Stimulated activated CD8-positive, alpha-beta memory T cell treated with anti-CD3 and anti-CD28 coated beads, Interleukin-4, amount 100 ng/mL, for 24 hours (primary cell): ENCODE measurements at regions not wholly inside any gene's neighbourhood (a gene's known extent, or its start where the extent isn't known, plus 50 kb on each side); places are given as distances from the start of the nearest gene placed in this dataset.

Experiments used
- DNase-seq: peaks from one replicate; pipeline ENCODE4 v3.0.0-alpha.2; 2020; ENCODE audit warnings: low read depth

DNA sequence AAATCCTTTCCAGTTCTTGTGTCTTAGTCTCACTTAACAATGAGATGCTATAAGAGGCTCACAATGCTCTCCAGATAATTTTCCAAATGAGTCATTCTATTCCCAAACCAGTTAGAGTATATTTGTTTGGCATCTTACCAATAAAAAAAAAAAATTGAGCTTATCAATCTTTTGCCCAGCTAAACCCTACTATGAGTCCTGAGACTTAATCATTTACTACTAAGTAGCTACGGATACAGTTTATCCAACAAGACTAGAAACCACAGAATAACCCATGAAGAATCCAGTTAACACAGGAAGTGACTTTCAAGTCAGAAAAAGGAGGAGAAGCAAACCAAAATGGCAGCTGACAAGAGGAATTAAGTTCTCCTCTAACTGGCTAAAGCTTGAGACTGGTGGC, 330.3 kb upstream of the XYLT1 start:
- no peak for DNase-seq

DNA sequence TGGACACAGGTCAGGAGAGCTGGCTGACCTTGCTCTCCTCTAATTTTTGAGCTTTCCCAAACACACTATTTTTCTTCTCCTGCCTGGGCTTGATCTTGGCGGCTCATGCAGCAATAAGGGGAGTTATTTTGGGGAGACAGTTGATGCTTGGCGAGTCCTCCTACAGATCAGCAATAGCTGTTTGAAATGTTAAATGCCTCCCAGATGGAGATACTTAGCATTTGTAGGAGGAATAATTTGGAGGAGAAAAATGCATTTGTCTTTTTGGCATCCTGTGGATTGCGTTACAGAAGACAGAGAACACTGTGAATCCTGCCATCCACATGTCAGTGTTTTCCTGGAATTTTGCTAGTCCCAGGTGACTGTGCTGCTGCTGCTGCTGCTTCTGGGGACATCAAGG, 328.0 kb upstream of the XYLT1 start:
- no peak for DNase-seq

DNA sequence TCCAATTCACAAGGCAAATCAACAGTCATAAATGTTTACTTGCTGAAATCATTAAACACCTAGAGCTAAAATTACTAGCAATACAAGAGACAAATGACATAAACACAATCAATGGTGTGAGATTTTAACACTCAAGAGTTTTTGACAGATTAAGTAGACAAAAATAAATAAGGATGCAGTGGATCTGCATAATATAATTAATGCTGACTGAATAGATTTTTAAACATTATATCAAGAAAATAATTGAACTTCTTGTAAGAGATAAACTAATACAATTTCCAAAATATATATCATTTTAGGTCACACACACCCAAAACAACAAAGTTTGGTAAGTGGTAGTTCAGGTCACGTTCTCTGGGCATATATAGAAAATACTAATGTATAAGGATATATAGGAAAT, 322.6 kb upstream of the XYLT1 start:
- no peak for DNase-seq

DNA sequence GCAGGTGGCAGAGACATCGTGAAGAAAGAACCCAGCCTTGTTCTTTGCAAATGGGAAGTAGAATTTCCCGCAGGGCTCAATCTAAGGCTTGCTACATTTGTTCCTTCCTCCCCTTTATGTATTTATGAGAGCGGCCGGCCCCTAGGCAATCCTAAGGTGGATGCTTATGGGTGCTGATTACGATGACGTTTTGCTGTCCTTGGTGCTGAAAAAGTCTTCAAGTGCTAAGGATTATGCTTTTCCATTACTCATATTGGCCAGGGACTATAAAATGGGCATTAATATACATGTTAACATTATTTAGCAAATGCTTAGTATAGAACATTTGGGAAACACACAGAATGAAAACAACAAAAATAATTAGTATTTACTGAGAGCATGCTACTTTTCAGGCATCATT, 313.3 kb upstream of the XYLT1 start:
- no peak for DNase-seq

DNA sequence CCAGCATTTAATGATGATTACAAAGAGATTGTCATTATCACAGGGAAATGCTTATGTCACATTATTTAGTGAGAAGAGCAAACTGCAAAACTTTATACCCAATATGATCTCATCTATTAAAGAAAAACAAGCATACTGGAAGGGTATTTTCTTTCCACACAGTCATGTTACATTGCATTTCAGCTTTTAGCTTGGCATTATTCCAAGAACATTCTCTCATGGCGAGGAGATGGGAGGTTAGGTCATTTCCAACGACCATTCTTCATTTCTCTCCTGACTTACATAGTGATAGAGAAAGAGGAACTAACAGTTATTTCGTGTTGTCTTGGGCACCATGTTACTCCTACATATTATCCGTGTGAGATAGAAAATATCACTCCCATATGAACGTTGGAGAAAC, 309.4 kb upstream of the XYLT1 start:
- no peak for DNase-seq

DNA sequence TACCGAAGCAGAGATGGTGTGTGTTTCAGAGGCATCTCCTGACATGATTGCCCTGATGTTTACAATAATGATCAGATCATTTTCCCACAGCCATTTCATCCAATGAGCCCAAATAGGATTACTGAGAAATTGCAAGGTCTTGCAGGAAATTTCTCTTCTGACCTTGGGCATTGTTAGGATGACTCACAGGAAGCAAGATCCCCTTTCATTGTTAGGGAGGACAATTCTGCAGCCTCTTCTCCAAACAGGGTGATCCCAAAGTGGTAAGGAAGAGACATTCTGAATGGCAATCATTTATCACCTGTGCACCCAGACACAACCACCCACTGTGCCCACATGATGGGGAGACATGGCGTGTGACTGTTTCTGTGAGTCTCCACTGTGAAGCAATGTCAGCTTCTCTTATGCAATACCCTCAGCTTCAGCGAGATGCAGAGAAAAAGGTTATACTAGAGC, 306.7 kb upstream of the XYLT1 start:
- no peak for DNase-seq

DNA sequence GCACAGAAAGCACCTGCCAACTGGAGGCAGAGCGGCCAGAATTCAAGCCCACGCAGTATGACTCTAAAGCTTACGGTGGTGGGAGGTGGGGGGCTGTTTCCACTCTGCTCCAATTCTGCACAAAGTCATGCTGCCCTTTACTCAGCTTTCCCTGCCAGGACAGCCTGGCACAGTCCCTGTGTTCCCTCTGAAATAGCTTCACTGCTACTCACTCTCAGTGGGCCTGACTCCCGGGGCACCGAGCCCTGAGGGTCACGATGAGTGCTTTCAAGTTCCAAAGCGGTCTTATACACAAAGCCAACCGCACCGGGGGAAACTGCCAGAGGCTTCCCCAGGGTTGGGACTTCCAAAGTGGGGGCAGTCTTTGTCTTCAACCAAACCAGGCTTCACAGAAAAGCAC, 306.1 kb upstream of the XYLT1 start:
- DNase-seq: no peak

DNA sequence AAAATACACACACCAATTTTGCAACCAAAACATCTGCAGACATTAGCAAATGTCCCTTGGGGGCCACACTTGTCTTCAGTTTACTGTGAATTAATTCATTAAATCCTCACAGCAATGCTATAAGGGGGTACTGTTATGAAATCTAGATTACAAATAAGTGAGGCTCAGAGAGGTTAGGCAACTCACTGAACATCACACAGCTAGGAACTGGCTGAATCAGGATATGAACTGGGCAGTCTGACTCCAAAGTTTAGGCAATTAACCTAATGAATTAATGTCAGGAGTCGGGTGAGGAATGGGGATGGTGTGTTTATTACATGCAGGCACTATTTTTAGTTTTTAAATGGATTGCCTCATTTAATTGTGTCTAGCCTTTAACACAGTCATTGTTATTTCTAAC, 305.7 kb upstream of the XYLT1 start:
- no peak for DNase-seq

DNA sequence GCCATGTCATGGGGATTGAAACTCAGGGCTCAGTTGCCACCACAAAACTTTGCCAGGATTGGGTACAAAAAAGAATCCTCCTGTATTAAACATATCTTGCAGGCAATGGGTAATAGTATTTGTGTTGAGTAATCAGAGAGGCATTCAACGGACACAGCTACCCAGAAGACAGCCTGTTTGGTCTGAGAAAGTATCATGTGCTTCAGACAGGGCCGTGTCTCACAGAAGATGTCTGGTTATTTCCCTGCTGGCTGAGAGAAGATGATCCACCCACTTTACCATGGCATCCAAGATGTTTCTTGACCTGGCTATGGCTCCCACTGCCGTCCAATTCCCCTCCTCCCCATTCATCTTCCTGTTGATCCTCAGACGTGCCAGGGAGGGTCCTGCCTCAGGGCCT, 304.3 kb upstream of the XYLT1 start:
- DNase-seq: no peak

DNA sequence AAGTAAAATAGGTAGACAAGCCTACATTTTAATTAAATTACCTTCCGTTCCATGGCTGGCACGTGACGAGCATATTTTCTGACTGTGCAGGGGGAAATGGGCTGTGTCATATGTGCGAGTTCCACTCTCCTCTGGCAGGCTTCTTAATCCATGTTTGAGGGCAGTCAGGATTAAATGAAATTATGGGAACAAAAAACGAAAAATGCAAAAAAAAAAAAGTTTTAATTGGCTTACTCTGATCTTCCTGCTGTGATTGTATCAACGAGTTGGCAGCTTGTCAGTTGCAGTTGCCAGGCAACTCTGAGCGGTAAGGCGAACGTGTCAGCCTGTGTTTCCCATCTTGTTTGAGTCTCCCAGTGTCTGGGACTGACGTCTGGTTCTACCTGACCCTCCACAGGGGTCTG, 302.9 kb upstream of the XYLT1 start:
- DNase-seq: no peak

DNA sequence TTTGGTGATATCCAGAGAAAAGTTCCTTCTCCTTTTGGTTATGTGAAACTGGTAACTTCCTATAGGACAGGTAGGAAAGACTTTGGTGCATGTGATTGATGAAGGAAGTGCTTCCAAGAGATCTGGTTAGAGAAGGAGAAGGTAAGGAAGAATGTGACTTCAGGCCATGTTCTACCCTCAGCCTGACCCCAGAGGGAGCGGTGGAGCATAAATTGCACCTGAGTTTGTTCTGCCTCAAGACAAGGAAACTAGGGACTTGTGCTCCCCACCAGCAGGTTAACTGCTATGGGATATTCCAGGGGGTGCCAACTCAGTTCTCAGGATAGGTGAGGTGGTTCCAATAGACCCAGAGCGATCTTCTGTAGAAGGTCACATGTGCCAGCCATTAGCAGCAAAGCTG, 299.3 kb upstream of the XYLT1 start:
- DNase-seq: no peak

DNA sequence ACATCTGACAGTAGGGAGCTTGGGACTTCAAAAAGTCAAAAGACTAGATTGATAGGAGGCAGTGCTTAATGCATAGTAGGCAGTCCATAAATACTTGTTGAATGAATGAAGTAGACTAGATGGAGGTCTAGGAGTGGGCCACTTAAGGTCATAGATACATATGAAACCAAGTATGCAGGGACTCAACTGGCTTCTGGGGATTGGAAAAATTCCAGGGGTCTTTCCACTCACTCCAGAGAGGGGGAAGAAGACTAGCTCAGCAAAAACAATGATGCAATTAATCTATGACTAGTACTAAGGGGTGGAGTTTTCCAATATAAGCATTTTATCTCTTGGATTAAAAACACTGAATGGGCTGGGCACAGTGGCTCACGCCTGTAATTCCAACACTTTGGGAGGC, 298.3 kb upstream of the XYLT1 start:
- no peak for DNase-seq

DNA sequence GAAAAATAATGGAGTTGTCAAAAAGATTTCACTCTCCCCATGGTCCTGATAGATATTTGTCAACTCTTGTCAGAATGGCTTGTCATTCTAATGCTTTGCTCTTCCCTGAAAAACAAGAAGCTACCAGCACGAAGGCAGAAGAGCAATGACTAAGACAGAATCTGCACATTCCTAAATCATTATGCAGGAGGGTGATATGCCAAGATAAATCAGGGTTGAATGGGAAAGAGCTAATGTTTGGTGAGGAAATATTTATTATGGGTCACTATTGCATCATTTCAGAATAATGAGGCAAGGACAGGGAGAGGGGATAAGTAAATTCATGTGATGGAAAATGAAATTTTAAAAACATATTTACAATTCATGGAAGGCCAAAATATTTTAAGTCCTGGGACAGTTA, 297.5 kb upstream of the XYLT1 start:
- DNase-seq: no peak

DNA sequence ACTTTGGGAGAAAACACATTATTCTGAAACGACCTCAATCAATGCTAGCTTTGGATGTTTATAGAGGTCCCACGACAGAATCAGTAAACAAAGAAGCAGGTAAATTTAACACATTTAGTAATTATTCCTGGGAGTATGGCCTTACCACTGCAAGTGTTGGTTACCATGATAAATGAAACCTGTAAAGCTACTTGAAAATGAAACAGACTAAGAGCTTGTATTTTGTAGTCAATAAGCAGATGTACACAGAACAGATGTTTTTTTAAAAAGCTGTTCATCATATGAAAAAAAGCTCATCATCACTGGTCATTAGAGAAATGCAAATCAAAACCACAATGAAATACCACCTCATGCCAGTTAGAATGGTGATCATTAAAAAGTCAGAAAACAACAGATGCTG, 295.3 kb upstream of the XYLT1 start:
- no peak for DNase-seq

DNA sequence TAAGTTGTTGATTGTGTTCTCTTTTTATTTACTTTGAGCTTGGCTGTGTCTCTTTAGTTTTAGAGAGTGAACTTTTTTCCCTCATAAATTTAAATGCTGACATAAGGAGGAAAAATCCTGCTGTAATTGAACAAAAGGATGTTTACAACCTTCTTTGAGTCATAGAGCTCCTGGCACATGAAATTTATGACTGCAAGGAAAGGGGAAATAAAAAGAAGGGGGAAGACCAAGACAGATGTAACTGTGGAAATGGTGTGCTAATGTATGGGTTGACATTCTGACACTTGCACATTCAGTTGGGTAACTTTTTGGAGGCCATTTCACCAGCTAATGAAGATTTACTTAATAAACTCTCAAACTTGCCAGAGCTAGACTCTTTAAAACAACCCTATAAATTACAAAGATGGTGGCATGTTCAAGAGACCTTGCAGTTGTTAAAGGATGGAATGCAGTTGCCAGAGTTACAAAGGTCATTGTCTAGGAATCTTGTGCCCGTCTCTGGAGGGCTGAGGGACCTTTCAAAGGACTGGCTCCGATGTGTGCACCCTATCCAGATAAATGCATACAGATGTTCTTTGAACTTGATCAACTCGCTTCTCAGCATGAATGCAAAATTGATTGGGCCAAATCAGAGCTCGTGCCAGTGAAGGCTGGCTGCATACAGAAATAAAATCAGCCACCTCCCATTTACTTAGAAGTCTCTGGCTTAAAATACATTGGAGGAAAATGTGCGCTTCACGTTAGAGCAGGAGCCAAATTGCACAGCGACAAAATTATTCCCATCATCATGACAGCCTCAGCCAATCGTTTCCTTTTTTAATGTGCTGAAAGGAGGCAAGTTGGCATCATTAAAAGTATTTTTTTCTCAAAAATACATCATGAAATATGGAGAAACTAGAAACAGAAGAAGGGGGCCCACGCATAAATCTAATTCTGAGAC, 289.0 kb upstream of the XYLT1 start:
- no peak for DNase-seq

DNA sequence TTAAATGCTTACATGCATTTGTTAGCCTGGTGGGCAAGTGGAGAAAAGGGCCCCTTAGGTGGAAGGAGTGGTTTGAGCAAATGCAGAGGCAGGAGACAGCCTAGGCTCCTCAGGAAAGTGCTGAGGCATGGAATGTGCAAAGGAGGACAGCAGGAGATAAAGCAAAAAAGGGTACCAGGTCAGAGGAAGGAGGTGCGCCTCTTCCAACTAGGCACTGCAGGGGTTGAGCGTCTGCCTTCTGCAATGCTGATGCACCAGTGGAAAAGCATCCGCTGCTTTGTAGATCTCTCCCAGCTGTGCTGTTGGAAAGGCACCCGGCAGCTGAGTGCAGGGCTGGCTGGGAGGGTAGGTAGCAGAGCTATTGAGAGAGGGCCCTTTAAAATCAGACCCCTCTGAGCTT, 287.0 kb upstream of the XYLT1 start:
- no peak for DNase-seq

DNA sequence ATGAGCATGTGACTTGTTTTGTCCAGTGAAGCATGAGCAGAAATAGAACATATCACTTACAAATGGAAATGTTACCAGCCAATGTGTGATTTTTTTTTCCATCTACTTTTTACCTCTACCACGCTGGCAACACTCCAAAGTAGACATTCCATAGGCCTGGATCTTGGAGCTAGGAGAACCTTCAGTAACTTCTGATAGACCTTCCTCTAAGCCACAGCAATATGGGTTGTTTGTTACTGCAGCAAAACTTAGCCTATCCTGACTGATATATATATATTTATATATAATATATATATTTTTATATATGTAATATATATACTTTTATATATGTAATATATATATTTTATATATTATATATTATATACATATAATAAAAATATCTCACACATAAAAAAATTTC, 284.4 kb upstream of the XYLT1 start:
- no peak for DNase-seq

DNA sequence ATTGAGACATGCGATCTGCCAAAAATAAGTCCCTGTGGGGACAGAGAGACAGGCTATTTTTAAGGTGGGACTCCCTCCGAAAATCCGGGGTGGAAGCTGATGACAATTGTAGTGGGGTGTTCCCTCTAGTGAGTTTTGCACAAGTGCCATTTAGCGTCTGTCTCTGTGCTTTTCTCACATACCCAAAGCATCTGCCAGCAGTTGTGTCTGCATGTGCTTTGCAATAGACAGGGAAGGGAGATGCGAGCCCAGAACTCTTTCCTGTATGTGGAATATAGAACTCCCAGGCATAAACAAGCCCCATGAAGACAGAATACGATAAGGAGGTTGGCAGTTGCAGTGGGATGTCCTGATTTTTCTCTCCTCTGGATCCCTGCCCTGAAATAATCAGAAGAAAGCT, 282.7 kb upstream of the XYLT1 start:
- no peak for DNase-seq

DNA sequence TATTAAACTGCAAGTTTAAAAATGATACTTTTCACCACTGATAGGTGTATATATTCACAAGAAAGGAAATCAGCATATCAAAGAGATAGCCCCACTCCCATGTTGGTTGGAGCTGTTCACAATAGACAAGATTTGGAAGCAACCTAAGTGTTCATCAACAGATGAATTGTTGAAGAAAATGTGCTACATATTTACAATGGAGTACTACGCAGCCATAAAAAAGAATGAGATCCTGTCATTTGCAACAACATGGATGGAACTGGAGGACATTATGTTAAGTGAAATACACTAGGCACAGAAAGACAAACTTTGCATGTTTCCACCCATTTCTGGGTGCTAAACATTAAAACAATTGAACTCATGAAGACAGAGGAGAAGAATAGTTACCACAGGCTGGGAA, 278.9 kb upstream of the XYLT1 start:
- no peak for DNase-seq

DNA sequence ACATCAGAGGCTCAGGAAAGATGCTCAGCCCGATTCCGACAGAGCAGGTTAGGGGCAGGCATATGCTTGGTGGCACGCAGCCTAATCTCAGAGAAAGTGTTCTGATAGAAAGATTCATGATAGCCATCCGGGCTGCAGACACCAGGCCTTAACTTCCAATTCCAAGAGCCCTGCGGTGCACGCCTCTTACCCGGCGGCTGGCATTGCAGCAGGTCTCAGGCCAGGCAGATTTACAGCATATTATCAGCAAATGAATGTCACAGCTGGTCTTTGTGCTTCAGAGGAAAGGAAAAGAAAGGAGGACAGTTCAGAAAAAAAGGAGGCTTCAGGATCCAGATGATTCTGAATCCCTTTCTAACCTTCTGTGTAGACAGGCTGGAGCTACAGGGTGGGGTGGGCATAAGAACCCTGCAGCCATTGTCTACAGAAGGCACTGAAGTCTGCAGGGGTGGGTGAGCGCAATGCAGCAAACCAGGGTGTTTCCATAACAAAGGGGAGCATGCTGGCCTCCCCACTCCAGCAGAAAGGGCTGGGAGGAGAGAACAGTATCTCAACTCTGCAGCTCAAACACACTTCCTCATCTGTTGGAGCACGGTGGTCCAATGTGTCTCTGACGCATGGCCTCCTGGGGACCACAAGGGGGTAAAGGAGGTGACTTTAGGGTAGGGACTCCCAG, 277.4 kb upstream of the XYLT1 start:
- no peak for DNase-seq

DNA sequence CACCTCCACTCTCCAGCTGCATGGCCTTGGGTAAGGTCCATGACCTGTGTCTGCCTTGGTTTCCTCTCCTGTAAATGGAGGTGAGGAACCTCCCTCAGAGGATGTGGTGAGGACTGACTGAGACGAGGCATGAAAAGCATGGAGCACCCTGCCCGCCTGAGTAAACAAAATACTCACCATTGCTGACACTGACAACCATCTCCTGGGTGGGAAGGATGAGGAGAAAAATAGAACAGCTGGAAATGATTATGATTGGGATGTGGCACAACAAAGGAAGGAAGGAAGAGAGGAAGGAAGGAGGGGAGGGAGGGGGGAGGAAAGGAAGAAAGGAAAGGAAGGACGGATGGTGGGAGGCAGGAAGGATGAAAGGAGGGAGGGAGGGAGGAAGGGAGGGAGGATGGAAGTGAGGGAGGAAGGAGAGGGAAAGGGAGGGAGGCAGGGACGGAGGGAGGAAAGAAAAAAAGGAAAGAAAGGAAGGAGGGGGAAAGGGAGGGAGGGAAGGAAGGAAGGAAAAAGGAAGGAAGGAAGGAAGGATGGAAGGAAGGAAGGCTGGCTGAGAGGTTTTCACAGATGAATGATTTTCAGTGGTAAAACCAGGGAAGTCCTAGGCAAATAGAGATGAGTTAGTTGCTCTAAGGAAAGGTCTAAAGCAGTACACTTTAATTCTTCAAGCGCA, 276.5 kb upstream of the XYLT1 start:
- no peak for DNase-seq

DNA sequence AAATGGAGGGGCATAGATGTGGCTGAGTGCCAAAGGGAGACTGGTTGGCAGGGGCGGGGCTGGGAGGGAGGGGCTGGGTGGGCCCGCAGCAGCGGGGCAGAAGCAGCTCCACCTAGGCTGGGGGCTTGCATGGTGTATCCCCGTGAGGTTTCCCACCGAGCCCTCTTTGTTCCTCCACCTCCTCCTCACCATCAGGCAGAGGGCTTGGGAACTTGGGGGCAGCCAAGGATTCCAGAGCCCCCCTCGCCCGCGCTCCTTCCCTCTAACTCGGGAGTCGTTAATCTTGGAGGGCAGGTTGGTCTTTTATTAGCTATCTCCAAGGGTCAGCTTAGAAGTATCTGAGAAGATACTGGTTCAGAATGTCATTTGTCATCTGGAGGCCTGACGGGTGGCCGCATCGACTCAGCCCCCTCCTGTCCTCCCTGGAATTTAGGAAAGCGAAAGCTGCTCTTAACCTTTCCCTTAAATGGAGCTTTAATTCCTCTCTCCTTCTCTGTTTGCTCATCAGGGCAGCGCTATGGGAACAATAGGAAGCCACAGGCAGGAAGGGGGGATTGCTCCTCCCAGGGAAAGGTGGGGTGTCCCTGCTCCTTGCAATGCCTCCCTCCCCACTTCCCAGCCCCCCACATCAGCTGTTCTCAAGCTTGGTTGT, 274.3 kb upstream of the XYLT1 start:
- no peak for DNase-seq

DNA sequence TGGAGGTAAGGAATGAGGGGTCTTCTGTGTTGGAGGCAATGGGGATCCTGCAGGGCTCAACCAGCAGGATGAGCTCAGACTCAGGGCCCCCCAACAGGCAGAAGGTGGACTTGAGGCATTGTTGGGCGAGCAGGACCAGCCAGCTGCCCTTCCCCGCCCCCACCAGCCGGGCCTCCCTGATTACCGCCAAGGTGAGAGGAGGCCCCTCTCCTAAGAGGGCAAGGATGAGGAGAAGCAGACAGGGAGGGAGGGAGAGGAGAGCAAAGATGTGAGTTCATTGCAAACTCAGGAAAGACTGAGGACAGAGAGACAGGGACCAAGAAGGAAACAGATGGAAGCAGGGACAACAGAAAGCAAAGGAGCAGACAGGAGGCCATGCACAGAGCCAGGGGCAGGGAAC, 272.8 kb upstream of the XYLT1 start:
- DNase-seq: no peak
